ENCODE measurements at regions not wholly inside any gene's neighbourhood (a gene's known extent, or its start where the extent isn't known, plus 50 kb on each side); places are given as distances from the start of the nearest gene placed in this dataset.
A peak's percentile ranks its signal among the peaks of the same experiment; 100 is the strongest.
"Not testable (repeated sequence)": the region's sequence is repeated elsewhere in the genome, so short reads cannot be mapped to it uniquely, and the experiment has no call there.

GRCh38 chr7:13802651-13803050, 186.8 kb downstream of the ETV1 start:
- no peak overlapping the region for H3K4me3 ChIP-seq (ENCODE audit: low read depth, low read length)

GRCh38 chr7:13803134-13803533, 186.3 kb downstream of the ETV1 start:
- H3K4me3 ChIP-seq (ENCODE audit: low read depth, low read length), result no peak overlapping the region

- peak overlapping the region; percentile 24 for H3K4me3 ChIP-seq (ENCODE audit: low read depth, low read length)
Observed at GRCh38 chr7:13806089-13806867, 183.2 kb downstream of the ETV1 start.

GRCh38 chr7:13817230-13817629, 172.2 kb downstream of the ETV1 start:
- not testable (repeated sequence) for H3K4me3 ChIP-seq (ENCODE audit: low read depth, low read length)

GRCh38 chr7:13821152-13821787, 168.2 kb downstream of the ETV1 start:
- H3K4me3 ChIP-seq (ENCODE audit: low read depth, low read length), result no peak overlapping the region

GRCh38 chr7:13822678-13823077, 166.8 kb downstream of the ETV1 start:
- H3K4me3 ChIP-seq (ENCODE audit: low read depth, low read length), result no peak overlapping the region

GRCh38 chr7:13826752-13827151, 162.7 kb downstream of the ETV1 start:
- H3K4me3 ChIP-seq (ENCODE audit: low read depth, low read length), result no peak overlapping the region

- H3K4me3 ChIP-seq (ENCODE audit: low read depth, low read length), result no peak overlapping the region
Observed at GRCh38 chr7:13827716-13828115, 161.8 kb downstream of the ETV1 start.

GRCh38 chr7:13829231-13829630, 160.2 kb downstream of the ETV1 start:
- no peak overlapping the region for H3K4me3 ChIP-seq (ENCODE audit: low read depth, low read length)

- H3K4me3 ChIP-seq (ENCODE audit: low read depth, low read length), result no peak overlapping the region
Observed at GRCh38 chr7:13829914-13830900, 159.3 kb downstream of the ETV1 start.

- no peak overlapping the region for H3K4me3 ChIP-seq (ENCODE audit: low read depth, low read length)
Observed at GRCh38 chr7:13832346-13832745, 157.1 kb downstream of the ETV1 start.

- no peak overlapping the region for H3K4me3 ChIP-seq (ENCODE audit: low read depth, low read length)
Observed at GRCh38 chr7:13834328-13834761, 155.1 kb downstream of the ETV1 start.

GRCh38 chr7:13835442-13835841, 154.0 kb downstream of the ETV1 start:
- H3K4me3 ChIP-seq (ENCODE audit: low read depth, low read length), result no peak overlapping the region

- no peak overlapping the region for H3K4me3 ChIP-seq (ENCODE audit: low read depth, low read length)
Observed at GRCh38 chr7:13839063-13839462, 150.4 kb downstream of the ETV1 start.
